GM21825 (cell line): ENCODE measurements at regions not wholly inside any gene's neighbourhood (a gene's known extent, or its start where the extent isn't known, plus 50 kb on each side); places are given as distances from the start of the nearest gene placed in this dataset.
"Not testable (repeated sequence)": the region's sequence is repeated elsewhere in the genome, so short reads cannot be mapped to it uniquely, and the experiment has no call there.

Experiments
- ATAC-seq: cut with Tn5 transposase; IDR thresholded peaks from one replicate; pipeline ENCODE4 v1.9.1; 2021; ENCODE audit warnings: mild to moderate bottlenecking, moderate library complexity; ENCODE audit not compliant: unreplicated experiment

DNA sequence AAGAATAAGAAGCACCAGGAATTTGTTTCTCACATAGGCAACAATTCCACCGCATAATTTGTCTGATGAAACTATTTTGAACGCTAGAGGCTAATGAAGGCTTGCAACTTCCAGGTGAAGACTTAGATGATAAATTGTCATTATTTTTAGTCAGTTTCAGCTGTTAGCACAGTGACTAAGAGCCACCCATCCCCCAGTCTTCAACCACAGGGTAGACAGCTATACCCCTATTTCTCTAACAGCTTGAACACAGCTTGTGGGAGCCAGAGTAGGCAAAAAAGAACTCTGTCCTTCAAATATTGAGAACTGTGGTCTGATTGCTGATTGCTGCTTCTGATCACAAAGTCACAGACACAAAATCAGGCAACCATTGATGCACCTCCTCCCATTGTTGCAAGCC is 1124.8 kb upstream of the PRR20A start:
- ATAC-seq = no peak

DNA sequence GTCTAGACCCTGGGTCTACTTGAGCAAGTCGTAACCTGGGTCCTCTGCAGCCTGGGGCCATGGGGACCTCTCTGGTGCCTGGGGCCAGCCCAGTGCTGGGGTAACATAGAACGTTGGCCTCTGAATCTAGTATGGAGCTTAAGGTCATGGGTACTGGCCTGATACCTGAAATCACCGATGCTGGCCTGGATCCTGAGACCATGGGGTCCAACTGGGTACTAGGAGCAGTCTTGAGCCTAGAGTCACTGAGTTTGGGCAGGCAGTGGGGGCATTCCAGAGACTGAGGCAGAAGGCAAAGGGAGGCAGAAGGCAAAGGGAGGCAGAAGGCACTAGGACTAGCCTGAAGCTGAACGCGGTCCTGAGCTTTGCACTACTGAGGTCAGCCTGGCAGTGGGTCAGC is 1121.1 kb upstream of the PRR20A start:
- no peak for ATAC-seq

DNA sequence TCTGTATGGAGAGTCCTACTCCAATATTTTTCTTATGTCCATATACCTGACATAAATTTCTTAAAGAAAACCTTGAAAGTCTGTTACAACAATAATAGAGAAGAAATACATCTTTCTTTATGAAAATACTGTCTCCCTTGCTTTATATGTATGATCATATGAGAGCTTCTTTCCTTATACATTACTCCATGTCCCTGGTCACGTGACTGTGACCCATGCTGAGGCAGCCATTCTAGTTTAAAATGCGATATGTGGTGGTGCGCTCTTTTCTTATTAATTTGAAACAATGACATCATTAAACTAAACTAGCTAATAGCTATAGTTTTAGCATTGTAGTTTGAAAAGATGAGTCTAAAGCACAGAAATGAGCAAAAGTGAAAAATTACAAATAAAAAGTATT is 1120.3 kb upstream of the PRR20A start:
- ATAC-seq = no peak

DNA sequence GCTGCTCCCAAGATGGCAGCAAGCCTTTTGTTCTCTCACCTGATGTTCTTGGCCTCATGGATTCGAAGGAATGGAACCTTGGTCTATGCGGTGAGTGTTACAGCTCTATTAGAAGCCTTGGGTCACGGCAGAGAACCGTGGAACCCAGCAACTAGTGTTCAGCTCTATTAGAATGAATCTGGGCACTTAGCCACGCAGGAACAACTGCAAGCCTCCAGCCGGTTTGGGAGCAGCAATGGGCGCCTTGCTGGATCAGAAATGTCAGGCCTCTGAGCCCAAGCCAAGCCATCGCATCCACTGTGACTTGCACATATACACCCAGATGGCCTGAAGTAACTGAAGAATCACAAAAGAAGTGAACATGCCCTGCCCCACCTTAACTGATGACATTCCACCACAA is 1100.7 kb upstream of the PRR20A start:
- ATAC-seq = no peak

DNA sequence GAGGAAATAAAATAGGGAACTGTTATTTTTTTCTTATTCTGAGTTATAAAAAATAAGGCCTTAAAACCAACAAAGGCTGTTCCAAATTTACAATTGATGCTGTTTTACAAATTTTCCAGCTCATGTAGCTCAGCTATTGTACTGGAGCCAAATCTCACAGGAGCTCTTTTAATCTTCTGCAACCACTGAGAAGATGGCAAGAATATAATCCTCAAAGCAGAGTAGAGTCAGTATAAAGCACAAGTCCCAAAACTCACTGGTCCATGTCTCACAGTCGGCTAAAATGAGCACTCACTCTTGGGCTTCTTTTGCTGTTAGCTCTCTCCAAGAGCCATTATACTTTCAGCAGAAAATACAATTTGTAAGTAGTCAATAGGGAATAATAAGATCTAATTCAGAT is 1074.4 kb upstream of the PRR20A start:
- no peak for ATAC-seq

DNA sequence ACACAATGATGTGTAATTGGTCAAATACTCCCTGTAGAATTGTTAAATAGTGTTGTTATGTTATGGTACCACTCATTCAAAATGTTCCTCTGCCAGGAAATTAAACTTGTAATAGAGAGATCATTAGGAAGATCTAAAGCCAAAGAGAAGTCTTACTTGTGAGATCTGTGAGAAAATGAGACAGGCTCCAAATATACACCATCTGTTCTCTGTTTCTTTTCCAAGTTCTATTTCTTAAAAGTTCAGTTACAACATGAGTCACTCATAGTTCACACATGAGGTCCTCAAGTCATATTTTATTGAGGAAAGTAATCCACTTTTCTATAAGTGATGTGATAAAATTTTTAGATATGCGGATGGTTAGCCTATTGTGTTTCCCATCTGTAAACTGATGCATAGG is 1038.1 kb upstream of the PRR20A start:
- ATAC-seq = no peak

DNA sequence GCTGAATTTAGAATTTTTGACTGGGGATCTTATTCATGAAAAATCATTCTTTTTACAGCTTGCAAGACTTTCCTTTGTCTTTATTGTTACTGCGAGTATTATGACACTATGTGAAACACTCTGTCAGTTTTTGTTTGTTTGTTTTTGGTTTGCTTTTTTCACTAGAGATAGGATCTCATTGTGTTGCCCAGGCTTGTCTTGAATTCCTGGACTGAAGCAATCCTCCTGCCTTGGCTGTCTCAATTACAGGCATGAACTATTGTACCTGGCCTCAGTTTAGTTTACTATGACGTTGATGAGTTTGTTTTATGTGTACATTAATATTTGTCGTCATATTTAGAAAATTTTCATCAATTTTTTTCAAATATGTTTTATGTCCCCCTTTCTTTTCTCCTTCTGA is 1030.0 kb upstream of the PRR20A start:
- no peak for ATAC-seq

DNA sequence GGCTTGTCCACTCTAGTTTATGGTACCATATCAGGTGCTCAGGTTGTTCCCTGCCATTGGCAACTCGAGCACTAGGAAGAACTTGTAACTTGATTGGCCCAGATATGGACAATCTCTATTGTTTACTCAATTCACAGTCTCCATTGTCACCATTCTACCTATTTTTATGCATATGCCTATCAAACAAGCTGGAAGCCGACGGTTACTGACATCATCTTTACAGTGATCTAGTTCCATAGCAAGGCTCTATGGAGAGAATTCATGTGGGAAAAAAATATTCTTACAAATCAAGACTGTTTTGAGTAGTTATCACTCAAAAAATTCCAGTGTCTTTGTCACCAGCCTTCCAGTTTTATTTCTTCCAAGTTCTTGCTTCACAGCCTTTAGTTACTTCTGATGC is 1006.2 kb upstream of the PRR20A start:
- ATAC-seq = no peak

DNA sequence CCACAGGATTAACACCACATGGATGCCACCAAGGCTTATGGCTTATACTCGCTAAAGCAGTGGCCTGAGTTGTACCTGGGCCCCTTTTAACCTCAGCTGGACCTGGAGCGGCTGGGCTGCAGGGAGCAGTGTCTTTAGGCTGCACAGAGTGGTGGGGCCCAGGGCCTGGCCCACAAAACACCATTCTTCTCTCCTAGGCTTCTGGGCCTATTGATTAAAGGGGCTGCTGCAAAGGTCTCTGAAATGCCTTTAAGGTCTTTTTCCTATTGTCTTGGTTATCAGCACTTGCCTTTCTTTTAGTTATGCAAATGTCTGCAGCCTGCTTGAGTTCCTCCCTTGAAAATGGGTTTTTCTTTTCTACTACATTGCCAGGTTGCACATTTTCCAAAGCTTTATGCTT is 973.9 kb upstream of the PRR20A start:
- ATAC-seq = no peak

DNA sequence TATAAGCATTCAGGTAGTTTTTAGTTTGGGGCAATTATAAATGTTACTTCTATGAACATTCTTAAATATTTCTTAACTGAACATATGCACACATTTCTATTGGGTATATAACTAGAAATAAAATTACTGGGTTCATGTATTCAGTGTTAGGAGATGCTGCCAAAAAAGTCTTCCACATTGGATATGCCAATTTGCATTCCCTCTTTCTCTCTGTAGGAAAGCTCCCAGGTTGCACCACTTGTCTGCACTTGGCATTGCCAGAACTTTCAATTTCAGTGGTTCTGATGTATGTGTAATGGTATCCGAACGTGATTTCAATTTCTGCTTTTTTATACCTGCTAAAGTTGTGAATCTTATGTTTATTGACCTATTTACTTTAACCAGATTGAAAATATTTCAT is 972.1 kb upstream of the PRR20A start:
- ATAC-seq = no peak

DNA sequence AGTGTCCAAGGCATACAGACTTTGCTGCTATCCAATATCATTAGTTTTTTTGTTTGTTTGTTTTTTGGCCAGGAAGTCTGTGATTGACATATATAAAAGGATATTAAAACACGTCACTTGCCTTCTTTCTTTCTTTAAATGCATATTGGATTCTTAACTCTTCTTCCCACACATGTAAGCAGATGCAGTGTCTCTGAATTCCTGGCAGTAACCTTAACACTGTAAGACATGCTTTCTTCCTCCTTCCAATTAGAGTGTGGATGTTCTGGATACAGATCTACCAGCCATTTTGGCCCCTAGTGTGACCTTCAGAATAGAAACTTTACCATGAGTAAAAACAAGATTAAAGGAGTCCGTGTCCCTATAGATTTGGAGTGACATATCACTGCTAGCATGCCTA is 967.4 kb upstream of the PRR20A start:
- no peak for ATAC-seq

DNA sequence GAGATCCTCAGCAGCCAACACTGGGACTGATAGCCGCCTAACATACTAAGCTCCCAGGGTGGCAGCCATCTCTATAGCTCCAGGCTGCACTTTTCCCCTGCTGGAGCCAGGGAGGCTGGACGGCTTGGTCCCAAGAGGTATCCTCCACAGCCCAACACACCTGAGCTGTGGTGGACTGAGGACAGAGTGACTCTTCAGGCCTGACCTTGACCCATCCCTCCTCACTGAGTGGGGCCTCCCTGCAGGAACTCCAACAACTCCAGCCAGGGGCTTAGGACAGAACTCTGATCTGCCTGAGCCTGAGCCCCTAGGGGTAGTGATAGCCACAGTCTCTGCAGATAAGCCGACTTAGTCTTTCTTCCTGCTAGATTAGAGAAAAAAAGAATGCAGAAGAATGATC is 958.1 kb upstream of the PRR20A start:
- no peak for ATAC-seq

DNA sequence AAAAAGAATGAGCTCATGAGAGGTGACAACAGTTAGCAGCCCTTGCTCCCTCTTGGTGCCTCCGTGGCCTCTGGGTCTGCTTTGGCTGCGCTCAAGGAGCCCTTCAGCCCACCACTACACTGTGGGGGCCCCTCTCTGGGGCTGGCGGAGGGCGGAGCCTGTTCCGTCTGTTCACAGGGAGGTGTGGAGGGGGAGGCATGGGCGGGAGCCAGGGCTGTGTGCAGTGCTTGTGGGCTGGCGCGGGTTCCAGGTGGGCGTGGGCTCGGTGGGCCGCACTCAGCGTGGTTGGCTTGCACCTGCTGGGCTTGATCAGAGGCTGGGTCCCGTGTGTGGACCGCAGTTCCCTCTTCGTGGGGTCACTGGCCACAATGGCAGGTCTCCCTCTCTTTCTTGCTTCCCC is 953.4 kb upstream of the PRR20A start:
- no peak for ATAC-seq

DNA sequence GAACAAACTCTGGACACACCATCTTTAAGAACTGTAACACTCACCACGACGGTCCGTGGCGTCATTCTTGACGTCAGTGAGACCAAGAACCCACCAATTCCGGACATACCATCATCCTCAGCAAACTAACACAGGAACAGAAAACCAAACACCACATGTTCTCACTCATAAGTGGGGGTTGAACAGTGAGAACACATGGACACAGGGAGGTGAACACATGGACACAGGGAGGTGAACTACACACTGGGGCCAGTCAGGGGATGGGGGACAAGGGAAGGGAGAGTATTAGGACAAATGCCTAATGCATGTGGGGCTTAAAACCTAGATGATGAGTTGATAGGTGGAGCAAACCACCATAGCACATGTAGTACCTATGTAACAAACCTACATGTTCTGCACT is 952.1 kb upstream of the PRR20A start:
- not testable (repeated sequence) for ATAC-seq

DNA sequence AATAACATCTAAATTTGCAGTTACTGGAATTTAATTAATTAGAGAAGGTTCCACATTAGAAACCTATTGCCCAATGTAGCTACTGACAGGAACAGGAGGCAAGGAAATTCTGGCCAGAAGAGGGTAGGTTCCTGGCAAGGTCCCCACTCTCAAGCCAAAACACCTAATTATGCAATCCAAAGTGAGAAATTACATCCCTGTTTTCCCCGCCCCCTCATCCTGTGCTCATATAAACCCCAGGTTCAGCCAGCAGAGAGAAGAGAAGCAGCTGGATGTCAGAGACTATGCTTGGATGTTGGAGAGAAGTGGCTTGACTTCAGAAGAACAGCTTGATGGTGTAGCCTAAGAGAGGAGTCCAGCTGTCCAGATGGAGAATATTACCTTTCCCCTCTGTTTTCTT is 951.3 kb upstream of the PRR20A start:
- no peak for ATAC-seq

DNA sequence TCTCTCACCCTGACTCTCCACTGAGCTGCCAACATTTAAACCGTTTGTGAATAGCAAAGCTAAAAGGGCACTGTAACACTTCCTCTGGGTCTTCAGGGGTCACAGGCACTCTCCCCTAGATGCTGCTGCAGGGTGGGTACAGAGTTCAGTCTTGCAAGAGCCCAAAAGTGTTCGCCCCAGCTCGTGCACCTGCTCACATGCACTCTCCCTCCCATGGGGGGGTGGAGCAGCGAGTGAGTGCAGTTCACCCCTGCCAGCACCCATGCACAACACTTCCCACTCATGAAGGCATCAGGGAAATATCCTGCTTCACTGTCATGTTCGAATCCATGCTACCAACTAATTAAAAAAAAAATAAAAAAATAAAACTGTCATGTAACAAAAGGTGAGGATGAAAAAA is 950.7 kb upstream of the PRR20A start:
- no peak for ATAC-seq

DNA sequence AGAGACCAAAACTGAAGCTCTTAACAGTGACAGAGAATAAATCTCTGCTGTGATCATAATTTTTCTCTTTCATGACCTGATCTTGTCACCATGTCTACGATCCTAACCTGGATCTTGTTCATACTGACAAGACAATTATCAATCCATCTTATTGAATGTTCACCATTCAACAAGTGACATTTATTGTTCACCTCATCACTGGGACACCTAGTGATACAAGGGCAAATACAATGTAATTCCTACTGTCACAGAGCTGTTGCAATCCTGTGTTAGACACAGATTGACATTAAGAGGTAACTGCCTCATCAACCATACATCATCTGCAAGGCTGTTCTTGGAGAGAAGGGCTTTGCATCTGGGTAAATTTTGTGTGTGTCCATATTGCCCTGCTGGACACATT is 942.4 kb upstream of the PRR20A start:
- ATAC-seq = no peak

DNA sequence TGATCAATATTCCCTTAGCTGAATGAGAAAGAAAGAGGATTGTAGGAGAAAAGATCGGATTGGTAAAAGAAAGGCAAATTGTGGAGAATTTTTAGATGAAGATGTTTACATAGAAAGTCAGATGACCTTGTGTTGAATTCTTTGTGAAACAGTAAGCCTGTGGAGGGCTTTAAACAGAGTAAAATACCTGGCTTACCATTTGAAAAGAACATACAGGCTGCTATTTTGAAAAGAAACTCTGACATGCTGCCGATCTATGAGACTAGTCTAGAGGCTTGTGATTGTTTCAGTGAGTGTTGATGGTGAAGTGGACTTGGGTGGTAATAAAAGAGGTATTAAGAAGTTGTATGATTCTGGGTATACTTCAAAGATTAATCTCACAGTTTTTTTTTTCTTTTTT is 938.9 kb upstream of the PRR20A start:
- ATAC-seq = no peak

DNA sequence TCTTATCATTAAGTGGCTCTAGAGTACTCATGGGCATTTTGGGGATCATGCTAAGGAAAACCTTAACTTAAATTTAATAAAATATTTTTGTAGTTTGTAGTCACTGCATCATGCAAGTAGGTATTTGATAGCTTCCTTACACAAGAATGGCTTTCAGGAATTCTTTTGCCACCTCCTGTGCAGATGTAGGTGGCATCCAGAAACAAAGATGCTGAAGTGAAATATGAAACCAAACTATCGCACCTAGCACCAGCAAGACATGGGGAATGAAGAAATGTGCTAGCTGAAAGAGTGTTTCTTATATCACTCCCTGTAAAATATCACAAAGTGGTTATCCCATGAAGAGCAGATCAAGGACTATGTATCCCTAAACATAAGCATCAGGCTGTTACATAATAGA is 924.5 kb upstream of the PRR20A start:
- no peak for ATAC-seq

DNA sequence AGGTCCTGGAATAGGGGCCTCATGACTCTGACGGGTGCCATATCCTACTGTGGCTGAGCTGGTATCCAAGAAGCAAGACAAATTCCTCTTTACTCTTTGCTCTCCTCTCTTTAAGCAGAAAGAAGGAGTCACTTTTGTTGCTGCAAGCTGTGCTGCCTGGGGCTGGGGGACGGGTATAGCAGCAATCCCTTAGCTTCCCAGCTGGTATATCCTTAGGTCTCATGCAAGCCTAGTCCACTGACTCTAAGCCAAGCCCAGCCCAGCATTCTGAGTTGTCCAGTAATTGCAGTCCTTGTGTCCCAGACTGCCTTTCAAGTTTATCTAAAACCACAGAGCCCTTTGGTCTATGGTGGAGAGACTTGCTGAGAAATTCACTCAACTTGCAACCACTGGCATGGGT is 893.0 kb upstream of the PRR20A start:
- no peak for ATAC-seq

DNA sequence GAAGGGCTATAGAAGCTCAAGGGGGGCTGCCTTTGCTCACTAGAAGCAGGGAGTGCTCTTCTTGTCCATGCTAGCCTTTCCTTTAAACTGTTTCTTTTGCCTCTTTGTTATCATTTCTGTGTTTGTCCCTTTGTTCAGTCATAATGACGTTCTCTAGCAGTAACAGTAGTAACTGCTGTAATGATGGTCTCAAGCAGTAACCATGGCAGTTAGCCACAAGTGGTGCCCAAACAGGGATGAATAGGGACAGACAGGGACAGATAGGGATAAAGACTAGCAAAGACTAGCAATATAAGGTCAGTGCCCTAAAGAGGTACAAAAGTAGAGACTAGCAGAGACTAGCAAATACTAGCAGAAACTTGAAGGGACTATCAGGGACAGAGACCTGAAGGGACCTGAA is 869.0 kb upstream of the PRR20A start:
- ATAC-seq = no peak

DNA sequence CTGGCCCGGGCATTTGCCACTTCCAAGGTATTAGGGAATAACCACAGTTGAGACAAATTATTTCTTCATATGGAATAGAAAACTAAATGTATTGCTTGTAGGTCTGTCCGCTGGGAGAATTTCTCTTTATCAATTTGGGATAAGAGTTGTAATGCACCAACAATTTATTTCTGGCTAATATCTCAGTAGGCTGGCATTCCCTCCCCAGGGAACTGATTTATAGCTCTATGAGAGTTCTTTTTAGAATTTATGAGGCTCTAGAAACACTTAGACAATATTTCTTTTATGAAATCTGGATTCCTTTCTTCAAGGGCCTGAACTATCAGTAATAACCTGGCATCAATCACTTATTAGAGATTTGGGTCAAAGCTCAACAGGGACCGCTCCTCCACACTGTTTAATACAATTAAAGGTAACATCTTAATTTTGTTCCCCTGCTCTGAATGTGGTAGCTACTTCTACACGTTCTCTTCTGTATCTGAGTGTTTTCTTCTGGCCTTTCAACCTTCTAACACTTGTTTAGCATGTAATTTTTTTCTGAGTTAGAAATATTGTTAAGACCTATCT is 857.4 kb upstream of the PRR20A start:
- no peak for ATAC-seq

DNA sequence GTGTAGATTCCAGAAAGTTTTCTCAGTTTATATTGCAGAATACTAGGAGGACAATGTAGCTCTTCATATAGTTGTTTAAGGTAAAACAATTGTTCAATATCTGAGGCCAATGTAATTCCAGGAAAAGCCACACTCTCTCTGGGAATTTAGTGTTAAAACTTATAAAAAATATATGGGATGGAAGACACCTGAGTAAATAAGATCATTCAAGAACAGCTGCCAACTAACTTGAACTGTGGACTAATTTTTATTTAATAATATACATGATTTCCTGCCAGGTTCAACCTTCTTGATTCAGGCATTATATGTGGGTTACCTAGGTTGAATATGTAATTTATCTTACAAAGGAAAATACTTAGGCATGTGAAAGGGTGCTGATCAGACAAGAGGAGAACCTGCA is 841.1 kb upstream of the PRR20A start:
- ATAC-seq = no peak

DNA sequence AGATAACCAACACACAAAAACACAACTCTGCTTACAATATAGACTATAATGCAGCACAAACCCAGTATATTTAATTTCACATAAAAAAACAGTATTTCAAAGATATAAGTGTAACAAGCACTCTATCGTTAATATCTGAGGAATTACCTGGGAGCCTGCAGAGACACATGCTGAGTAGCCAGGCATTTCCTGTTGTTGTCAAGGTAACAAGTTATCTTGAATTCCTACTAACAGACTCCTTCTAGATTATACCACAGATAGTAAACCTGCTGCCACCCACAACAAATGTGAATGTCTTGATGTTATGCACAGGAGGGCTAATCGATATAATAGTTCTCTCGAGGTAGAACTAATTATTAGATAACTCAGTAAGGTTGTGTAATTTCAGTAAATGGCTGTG is 826.0 kb upstream of the PRR20A start:
- ATAC-seq = no peak
